Type B pancreatic cell (in vitro differentiated cells): ENCODE measurements at regions not wholly inside any gene's neighbourhood (a gene's known extent, or its start where the extent isn't known, plus 50 kb on each side); places are given as distances from the start of the nearest gene placed in this dataset.

Source experiments
- DNase-seq: peaks from one replicate; pipeline ENCODE4 v3.0.0; 2021; ENCODE audit warnings: mixed read lengths; ENCODE audit not compliant: unreplicated experiment; ENCODE audit errors: extremely low spot score
- H3K27ac Mint-ChIP-seq: 2 replicates; pipeline ENCODE4 v1.8.0; 2021; ENCODE audit warnings: mild to moderate bottlenecking, mixed read lengths
- H3K27me3 Mint-ChIP-seq: 2 replicates; pipeline ENCODE4 v1.8.0; 2021; ENCODE audit warnings: mixed read lengths
- H3K36me3 Mint-ChIP-seq: 2 replicates; pipeline ENCODE4 v1.8.0; 2021; ENCODE audit warnings: mixed read lengths
- H3K4me1 Mint-ChIP-seq: one replicate; pipeline ENCODE4 v1.8.0; 2021; ENCODE audit warnings: mixed read lengths; ENCODE audit not compliant: unreplicated experiment
- H3K4me3 Mint-ChIP-seq: 2 replicates; pipeline ENCODE4 v1.8.0; 2021; ENCODE audit warnings: mild to moderate bottlenecking, mixed read lengths
- H3K9me3 Mint-ChIP-seq: 2 replicates; pipeline ENCODE4 v1.8.0; 2021; ENCODE audit warnings: mixed read lengths
- TF ChIP-seq, protein P1 (sequence below): fragments of 200-600 bp; sonication (generic); conservative IDR thresholded peaks from 2 replicates; pipeline ENCODE4 v1.5.0; 2021; ENCODE audit warnings: antibody characterized with exemption, mild to moderate bottlenecking

DNA sequence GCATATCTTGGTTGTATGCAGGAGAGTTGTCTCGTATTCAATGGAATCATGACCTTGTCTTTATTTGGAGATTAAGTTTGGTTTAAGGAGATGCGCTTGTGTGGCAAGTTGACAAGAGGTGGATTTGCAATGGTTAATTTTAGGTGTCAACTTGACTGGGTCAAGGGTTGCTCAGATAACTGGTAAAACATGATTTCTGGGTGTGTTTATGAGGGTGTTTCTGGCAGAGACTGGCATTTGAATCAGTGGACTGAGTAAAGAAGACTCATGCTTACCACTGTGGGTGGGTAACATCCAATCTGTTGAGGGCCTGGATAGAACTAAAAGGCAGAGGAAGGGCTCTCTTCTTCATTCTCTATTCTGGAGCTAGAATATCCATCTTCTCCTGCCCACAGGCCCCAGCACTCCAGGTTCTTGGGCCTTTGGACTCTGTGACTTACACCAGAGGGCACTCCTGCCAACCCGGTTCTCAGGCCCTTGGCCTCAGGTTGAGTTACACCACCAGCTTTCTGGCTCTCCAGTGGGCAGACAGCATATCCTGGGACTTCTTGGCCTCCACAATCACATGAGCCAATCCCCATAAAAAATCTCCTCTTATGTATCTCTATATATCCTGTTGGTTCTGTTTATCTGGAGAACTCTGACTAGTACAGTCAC is 141.5 kb upstream of the ARID2 start:
- Mint-ChIP-seq H3K27me3 (peaks cover under 1% of the 10 kb centered on the region), H3K9me3 (peaks cover 4% of the 10 kb centered on the region), H3K36me3 (no peaks in the 10 kb centered on the region), H3K4me1 (peaks cover 9% of the 10 kb centered on the region), H3K27ac (no peak overlapping the region), H3K4me3 (no peak overlapping the region)
- DNase-seq, result no peak
- TF ChIP-seq, protein P1, sequence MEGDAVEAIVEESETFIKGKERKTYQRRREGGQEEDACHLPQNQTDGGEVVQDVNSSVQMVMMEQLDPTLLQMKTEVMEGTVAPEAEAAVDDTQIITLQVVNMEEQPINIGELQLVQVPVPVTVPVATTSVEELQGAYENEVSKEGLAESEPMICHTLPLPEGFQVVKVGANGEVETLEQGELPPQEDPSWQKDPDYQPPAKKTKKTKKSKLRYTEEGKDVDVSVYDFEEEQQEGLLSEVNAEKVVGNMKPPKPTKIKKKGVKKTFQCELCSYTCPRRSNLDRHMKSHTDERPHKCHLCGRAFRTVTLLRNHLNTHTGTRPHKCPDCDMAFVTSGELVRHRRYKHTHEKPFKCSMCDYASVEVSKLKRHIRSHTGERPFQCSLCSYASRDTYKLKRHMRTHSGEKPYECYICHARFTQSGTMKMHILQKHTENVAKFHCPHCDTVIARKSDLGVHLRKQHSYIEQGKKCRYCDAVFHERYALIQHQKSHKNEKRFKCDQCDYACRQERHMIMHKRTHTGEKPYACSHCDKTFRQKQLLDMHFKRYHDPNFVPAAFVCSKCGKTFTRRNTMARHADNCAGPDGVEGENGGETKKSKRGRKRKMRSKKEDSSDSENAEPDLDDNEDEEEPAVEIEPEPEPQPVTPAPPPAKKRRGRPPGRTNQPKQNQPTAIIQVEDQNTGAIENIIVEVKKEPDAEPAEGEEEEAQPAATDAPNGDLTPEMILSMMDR, result no peak

DNA sequence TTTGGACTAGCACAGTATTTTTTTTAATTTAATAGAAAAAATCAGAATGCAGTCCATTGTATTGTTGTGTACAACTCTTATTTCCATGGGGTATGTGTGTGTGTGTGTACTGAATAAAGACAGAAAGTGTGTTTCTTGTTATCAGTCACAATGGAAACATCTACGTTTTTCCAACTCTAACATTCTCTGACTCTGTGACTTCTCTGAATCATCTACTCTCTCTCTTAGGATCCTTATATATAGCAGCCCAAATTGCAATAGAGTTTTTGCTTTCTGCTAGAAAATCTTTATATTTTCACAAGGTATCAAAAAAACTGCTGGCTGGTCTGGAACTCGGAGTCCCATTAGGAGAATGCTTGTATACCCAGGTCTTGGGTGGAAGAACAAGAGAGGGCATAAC is 138.9 kb upstream of the ARID2 start:
- TF ChIP-seq, protein P1, result no peak
- H3K36me3 Mint-ChIP-seq, result no peaks in the 10 kb centered on the region
- no peak overlapping the region for H3K27ac Mint-ChIP-seq
- H3K4me3 Mint-ChIP-seq, result no peak overlapping the region
- DNase-seq, result no peak
- peaks cover 3% of the 10 kb centered on the region for H3K27me3 Mint-ChIP-seq
- no peaks in the 10 kb centered on the region for H3K4me1 Mint-ChIP-seq
- H3K9me3 Mint-ChIP-seq, result peaks cover 4% of the 10 kb centered on the region

DNA sequence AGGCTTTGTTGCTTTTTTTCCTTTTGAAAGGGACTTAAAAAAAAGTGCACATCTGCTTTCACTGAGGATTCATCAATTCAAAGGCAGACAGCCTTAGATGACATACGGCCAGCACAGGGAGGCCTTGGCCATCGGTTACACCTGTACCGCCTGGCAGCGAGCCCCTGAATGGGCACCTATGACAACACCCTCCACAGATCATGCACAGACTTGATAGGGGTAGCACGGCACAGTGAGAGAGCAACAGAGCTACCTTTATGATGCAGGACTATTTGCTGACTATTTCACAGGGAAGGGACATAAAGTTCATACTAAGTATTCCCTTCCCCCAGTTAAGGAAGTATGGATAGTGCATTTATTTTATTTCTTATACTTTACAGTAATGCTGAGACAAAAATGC is 137.9 kb upstream of the ARID2 start:
- TF ChIP-seq, protein P1, result no peak
- Mint-ChIP-seq H3K9me3 (peaks cover 4% of the 10 kb centered on the region), H3K27ac (no peak overlapping the region), H3K4me3 (no peak overlapping the region), H3K36me3 (no peaks in the 10 kb centered on the region), H3K4me1 (no peaks in the 10 kb centered on the region), H3K27me3 (peaks cover 3% of the 10 kb centered on the region)
- DNase-seq, result no peak

DNA sequence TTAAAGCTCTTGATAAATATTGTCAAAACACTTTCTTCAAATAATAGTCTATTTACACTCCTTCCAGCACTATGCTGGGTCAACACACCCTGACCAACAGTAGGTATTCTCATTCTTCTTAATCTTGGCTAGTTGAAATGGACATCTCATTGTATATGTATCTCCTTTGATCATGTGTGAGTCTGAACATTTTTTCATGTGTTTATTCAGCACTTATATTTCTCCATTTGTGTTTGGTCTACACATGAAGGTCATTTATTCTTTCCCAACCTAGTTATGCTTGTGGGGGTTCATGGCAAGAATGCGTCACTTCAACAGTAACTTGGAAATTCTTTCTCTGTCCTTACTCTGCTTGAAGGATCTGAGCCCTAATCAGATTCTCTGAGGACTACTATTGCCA is 133.1 kb upstream of the ARID2 start:
- TF ChIP-seq, protein P1, result no peak
- no peak for DNase-seq
- Mint-ChIP-seq H3K9me3 (no peaks in the 10 kb centered on the region), H3K36me3 (no peaks in the 10 kb centered on the region), H3K4me1 (no peaks in the 10 kb centered on the region), H3K4me3 (no peak overlapping the region), H3K27ac (no peak overlapping the region), H3K27me3 (peaks cover 3% of the 10 kb centered on the region)

DNA sequence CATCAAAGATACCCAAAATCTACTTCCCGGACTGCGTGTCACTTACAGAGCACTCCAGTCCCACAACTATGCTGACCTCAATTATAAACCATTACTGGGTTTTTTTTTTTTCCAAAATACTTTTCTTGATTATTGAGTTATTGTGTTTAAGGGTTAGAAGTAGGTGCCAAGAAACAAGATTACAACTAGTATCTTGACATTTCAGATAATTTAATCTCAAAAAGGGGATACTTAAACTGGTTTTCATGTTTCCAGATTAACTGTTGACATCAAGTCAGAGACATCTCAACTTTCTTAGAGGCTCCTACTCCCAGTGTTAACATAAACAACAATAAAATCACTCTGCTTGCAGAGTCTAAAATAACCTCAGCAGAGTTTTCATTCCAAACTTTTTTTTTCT is 131.2 kb upstream of the ARID2 start:
- H3K9me3 Mint-ChIP-seq, result no peaks in the 10 kb centered on the region
- no peak for DNase-seq
- H3K36me3 Mint-ChIP-seq, result no peaks in the 10 kb centered on the region
- H3K4me1 Mint-ChIP-seq, result peaks cover 5% of the 10 kb centered on the region
- TF ChIP-seq, protein P1, result no peak
- no peak overlapping the region for H3K4me3 Mint-ChIP-seq
- H3K27ac Mint-ChIP-seq, result no peak overlapping the region
- H3K27me3 Mint-ChIP-seq, result no peaks in the 10 kb centered on the region

DNA sequence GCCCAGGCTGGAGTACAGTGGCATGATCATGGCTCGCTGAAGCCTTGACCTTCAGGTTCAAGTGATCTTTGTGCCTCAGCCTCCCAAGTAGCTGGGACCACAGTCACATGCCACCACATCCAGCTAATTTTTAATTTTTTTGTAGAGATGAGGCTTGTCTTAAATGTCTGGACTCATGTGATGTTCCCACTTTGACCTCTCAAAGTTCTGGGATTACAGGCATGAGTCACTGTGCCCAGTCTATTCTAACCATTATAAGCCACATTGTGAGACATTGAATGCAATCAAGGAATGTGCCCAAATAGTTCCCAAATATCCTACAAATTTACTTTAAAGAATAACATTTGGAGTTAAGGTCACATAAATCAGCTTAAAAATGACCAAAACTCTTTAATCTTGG is 130.7 kb upstream of the ARID2 start:
- Mint-ChIP-seq H3K27me3 (no peaks in the 10 kb centered on the region), H3K27ac (no peak overlapping the region), H3K4me3 (no peak overlapping the region), H3K9me3 (no peaks in the 10 kb centered on the region), H3K4me1 (peaks cover 5% of the 10 kb centered on the region), H3K36me3 (no peaks in the 10 kb centered on the region)
- TF ChIP-seq, protein P1, result no peak
- DNase-seq, result no peak
